Testis (tissue), 2 donors: ENCODE measurements at regions not wholly inside any gene's neighbourhood (a gene's known extent, or its start where the extent isn't known, plus 50 kb on each side); places are given as distances from the start of the nearest gene placed in this dataset.

ENCODE experiments used
- DNase-seq: peaks from one replicate; pipeline ENCODE4 v3.0.0-alpha.2; 2019
- H3K27ac ChIP-seq, 2 donors: fragments of 200-600 bp; sonication (generic); one replicate each; pipeline ENCODE4 v1.5.1; 2019
- H3K27me3 ChIP-seq: fragments of 200-600 bp; sonication (generic); one replicate; pipeline ENCODE4 v1.5.1; 2019
- H3K36me3 ChIP-seq: fragments of 200-600 bp; sonication (generic); one replicate; pipeline ENCODE4 v1.5.1; 2017; ENCODE audit warnings: low read depth; ENCODE audit errors: missing control alignments
- H3K4me1 ChIP-seq: fragments of 200-600 bp; sonication (generic); one replicate; pipeline ENCODE4 v1.5.1; 2019
- H3K4me3 ChIP-seq, 2 donors: fragments of 200-600 bp; sonication (generic); one replicate each; pipeline ENCODE4 v1.5.1; 2017 to 2019
- H3K9me3 ChIP-seq: fragments of 200-600 bp; sonication (generic); one replicate; pipeline ENCODE4 v1.5.1; 2017
- POLR2A ChIP-seq: fragments of 450-650 bp; IDR thresholded peaks from one replicate; pipeline ENCODE4 v1.6.1; 2017; ENCODE audit warnings: antibody characterized with exemption, mild to moderate bottlenecking, moderate library complexity
- WGBS, 2 donors: methylation state at CpG; one replicate each; pipeline ENCODE4 v1.1.5; 2018; 5-methylcytosine and 5-hydroxymethylcytosine counted together
- intact Hi-C: fragments of 100-400 bp; cut with DNase I; formaldehyde crosslinking; loops from one replicate; pipeline ENCODE4 v1.15.1; 2023; ENCODE audit warnings: low total_unique reads
- TF ChIP-seq, protein P1 (sequence below), 3 experiments: fragments of 450-650 bp in 2 of 3; fragments of 200-600 bp in 1 of 3; sonication (generic) in 1 of 3; IDR thresholded peaks; one replicate each; pipeline ENCODE4 v1.5.1; 2016 to 2019; ENCODE audit warnings: antibody characterized with exemption in 3 of 3, mild to moderate bottlenecking in 2 of 3, moderate library complexity in 1 of 3

DNA sequence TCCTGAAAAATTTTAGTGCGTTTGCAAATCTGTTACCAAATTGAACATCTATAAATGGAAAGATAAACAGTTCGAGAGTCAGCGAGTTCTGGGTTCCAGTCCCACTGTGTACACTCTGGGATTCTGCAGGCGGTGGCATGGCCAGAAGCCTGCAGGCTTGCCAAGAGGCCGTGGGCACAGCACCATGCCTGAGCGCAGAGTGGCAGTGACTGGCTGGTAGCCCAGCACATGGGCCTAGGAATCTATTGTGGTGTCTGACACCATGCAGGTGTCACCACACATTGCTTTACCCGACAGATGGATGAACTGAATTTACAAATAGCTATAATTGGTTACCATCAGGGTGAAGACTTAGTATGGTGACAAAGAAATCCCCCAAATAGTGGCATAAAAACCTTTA lies 71.7 kb upstream of the TLR3 start:
- no peak for TF ChIP-seq POLR2A
- TF ChIP-seq, protein P1, sequence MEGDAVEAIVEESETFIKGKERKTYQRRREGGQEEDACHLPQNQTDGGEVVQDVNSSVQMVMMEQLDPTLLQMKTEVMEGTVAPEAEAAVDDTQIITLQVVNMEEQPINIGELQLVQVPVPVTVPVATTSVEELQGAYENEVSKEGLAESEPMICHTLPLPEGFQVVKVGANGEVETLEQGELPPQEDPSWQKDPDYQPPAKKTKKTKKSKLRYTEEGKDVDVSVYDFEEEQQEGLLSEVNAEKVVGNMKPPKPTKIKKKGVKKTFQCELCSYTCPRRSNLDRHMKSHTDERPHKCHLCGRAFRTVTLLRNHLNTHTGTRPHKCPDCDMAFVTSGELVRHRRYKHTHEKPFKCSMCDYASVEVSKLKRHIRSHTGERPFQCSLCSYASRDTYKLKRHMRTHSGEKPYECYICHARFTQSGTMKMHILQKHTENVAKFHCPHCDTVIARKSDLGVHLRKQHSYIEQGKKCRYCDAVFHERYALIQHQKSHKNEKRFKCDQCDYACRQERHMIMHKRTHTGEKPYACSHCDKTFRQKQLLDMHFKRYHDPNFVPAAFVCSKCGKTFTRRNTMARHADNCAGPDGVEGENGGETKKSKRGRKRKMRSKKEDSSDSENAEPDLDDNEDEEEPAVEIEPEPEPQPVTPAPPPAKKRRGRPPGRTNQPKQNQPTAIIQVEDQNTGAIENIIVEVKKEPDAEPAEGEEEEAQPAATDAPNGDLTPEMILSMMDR (IDR thresholded peaks at IDR 0.05) = no peak
- Histone ChIP-seq H3K27ac (no peak overlapping the region), H3K36me3 (no peaks in the 10 kb centered on the region), H3K4me1 (no peaks in the 10 kb centered on the region), H3K4me3 (no peak overlapping the region), H3K9me3 (no peaks in the 10 kb centered on the region), H3K27me3 (no peaks in the 10 kb centered on the region)
- DNase-seq = no peak
- intact Hi-C loops = no loop called here
- 88 to 94% methylated on average over 5 to 7 of the region's 7 CpGs for WGBS, 2 donors

- 84 to 92% methylated on average over 5 of the region's 5 CpGs for WGBS, 2 donors
- no peaks in the 10 kb centered on the region for H3K9me3 ChIP-seq
- no peak for DNase-seq
- H3K27me3 ChIP-seq = no peaks in the 10 kb centered on the region
- intact Hi-C loops = no loop called here
- H3K4me3 ChIP-seq = no peak overlapping the region
- TF ChIP-seq POLR2A = no peak
- TF ChIP-seq, protein P1 (IDR thresholded peaks at IDR 0.05) = no peak
- no peak overlapping the region for H3K27ac ChIP-seq
- H3K36me3 ChIP-seq = no peaks in the 10 kb centered on the region
- no peaks in the 10 kb centered on the region for H3K4me1 ChIP-seq
These were observed 70.2 kb upstream of the TLR3 start for GRCh38 chr4:185998791-185999190.

DNA sequence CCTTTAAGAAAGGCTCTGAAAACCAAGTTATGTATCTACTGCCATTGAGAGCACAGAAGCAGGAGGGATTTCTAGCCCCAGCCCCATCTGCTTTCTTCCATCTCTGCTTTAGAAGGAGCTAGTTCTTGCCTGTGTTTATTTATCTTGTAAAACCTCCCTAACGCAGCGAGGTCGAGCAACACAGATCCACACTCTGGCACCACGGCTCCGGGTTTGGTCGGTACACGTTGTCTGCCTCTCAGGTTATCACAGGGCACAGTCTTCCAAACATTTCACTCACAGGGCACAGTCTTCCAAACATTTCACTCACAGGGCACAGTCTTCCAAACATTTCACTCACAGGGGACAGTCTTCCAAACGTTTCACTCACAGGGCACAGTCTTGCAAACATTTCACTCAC lies 69.7 kb upstream of the TLR3 start:
- DNase-seq = no peak
- Histone ChIP-seq H3K4me1 (no peaks in the 10 kb centered on the region), H3K36me3 (no peaks in the 10 kb centered on the region), H3K27ac (no peak overlapping the region), H3K9me3 (no peaks in the 10 kb centered on the region), H3K27me3 (no peaks in the 10 kb centered on the region), H3K4me3 (no peak overlapping the region)
- 40 to 42% methylated on average over 8 of the region's 8 CpGs for WGBS, 2 donors
- intact Hi-C loops = no loop called here
- TF ChIP-seq POLR2A = no peak
- TF ChIP-seq, protein P1 (IDR thresholded peaks at IDR 0.05) = no peak

DNA sequence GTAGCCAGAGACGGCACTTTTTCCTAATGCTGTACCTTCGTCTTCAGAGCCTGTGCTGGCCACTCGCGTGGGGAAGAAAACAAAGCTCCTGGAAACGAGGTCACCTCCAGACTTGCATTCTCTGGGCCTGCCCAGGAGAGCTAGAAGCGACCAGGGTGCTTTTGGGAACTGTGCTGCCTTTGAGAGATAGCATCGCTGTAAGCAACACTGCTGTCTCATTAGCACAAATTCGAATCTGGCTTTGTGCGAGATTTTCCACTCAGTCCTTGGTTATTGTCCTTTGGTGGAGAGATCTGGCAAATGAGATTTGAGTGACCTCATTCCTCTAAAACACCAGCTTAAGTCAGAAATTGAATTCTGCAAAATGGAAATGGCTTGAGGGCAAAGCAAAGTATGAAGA lies 66.1 kb upstream of the TLR3 start:
- Histone ChIP-seq H3K4me1 (no peaks in the 10 kb centered on the region), H3K4me3 (no peak overlapping the region), H3K27ac (no peak overlapping the region), H3K9me3 (no peaks in the 10 kb centered on the region), H3K36me3 (no peaks in the 10 kb centered on the region), H3K27me3 (no peaks in the 10 kb centered on the region)
- intact Hi-C loops = no loop called here
- no peak for DNase-seq
- WGBS, 2 donors = 76 to 83% methylated on average over 9 of the region's 9 CpGs
- TF ChIP-seq POLR2A = no peak
- TF ChIP-seq, protein P1 (IDR thresholded peaks at IDR 0.05) = no peak

DNA sequence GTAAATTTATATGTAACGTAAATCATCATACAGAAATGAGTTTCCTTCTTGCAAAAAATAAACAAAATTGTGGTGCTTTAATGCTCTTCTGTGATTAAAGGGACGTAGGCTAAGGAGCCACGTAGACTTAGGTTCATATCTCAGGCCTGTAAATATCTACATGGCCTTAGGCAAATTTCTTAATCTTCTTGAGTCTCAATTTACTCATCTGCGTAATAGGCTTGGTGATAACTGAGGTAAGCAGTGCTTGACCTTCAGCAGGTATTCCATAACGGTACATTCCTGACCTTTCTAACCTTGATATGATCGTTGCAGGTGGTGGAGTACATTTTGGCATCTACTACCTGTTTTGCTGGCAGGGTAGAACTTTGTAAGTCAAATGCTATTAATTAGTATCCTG lies 65.2 kb upstream of the TLR3 start:
- no peaks in the 10 kb centered on the region for H3K9me3 ChIP-seq
- no peaks in the 10 kb centered on the region for H3K4me1 ChIP-seq
- intact Hi-C loops = no loop called here
- no peak overlapping the region for H3K4me3 ChIP-seq
- DNase-seq = no peak
- TF ChIP-seq POLR2A = no peak
- TF ChIP-seq, protein P1 (IDR thresholded peaks at IDR 0.05) = no peak
- H3K36me3 ChIP-seq = no peaks in the 10 kb centered on the region
- H3K27me3 ChIP-seq = no peaks in the 10 kb centered on the region
- 88 to 92% methylated on average over 6 of the region's 6 CpGs for WGBS, 2 donors
- no peak overlapping the region for H3K27ac ChIP-seq
